Loucy (cell line): ENCODE measurements at regions not wholly inside any gene's neighbourhood (a gene's known extent, or its start where the extent isn't known, plus 50 kb on each side); places are given as distances from the start of the nearest gene placed in this dataset.

Experiments used
- H2AFZ ChIP-seq: fragments of 200-600 bp; sonication (generic); 2 replicates; pipeline ENCODE4 v1.6.0; 2016; ENCODE audit warnings: antibody characterized with exemption, mild to moderate bottlenecking, low read length, moderate library complexity
- H3F3A ChIP-seq: fragments of 200-600 bp; 2 replicates; pipeline ENCODE4 v1.6.0; 2016; ENCODE audit warnings: antibody characterized with exemption, low read depth, mild to moderate bottlenecking
- H3K27me3 ChIP-seq: fragments of 200-600 bp; sonication (generic); 2 replicates; pipeline ENCODE4 v1.6.1; 2014; ENCODE audit warnings: low read length, mild to moderate bottlenecking; ENCODE audit not compliant: insufficient read depth, poor library complexity, severe bottlenecking
- H3K36me3 ChIP-seq: fragments of 200-600 bp; sonication (generic); 2 replicates; pipeline ENCODE4 v1.6.1; 2016; ENCODE audit warnings: low read length; ENCODE audit not compliant: insufficient read depth
- H3K4me1 ChIP-seq: fragments of 200-600 bp; sonication (generic); 2 replicates; pipeline ENCODE4 v1.5.1; 2014; ENCODE audit warnings: low read length, mild to moderate bottlenecking; ENCODE audit not compliant: insufficient read depth, poor library complexity, severe bottlenecking
- H3K4me2 ChIP-seq: fragments of 200-600 bp; sonication (generic); 2 replicates; pipeline ENCODE4 v1.6.0; 2014; ENCODE audit warnings: antibody characterized with exemption, low read length, low read depth, mild to moderate bottlenecking; ENCODE audit not compliant: poor library complexity, severe bottlenecking
- H3K4me3 ChIP-seq: fragments of 200-600 bp; sonication (generic); 2 replicates; pipeline ENCODE4 v1.5.1; 2014; ENCODE audit warnings: low read length, mild to moderate bottlenecking, mixed read lengths; ENCODE audit not compliant: poor library complexity, severe bottlenecking
- H3K79me2 ChIP-seq: fragments of 200-600 bp; sonication (generic); 2 replicates; pipeline ENCODE4 v1.6.1; 2014; ENCODE audit warnings: low read length; ENCODE audit not compliant: insufficient read depth
- H3K9ac ChIP-seq: fragments of 200-600 bp; sonication (generic); 2 replicates; pipeline ENCODE4 v1.6.0; 2014; ENCODE audit warnings: mild to moderate bottlenecking, low read depth, low read length, moderate library complexity; ENCODE audit not compliant: poor library complexity, severe bottlenecking
- H3K9me2 ChIP-seq: fragments of 200-600 bp; sonication (generic); replicated peaks from 2 replicates; pipeline ENCODE4 v1.6.1; 2016; ENCODE audit warnings: low read depth, low read length, mixed read lengths
- H3K9me3 ChIP-seq: fragments of 200-600 bp; sonication (generic); 2 replicates; pipeline ENCODE4 v1.6.1; 2014; ENCODE audit warnings: mild to moderate bottlenecking, antibody characterized with exemption, low read length, low read depth; ENCODE audit not compliant: insufficient read depth
- H4K20me1 ChIP-seq: fragments of 200-600 bp; sonication (generic); 2 replicates; pipeline ENCODE4 v1.6.0; 2014; ENCODE audit warnings: antibody characterized with exemption, low read length, mild to moderate bottlenecking; ENCODE audit not compliant: insufficient read depth, poor library complexity, severe bottlenecking
- CTCF ChIP-seq: fragments of 200-600 bp; sonication (generic); conservative IDR thresholded peaks from 2 replicates; pipeline ENCODE4 v1.5.1; 2014; ENCODE audit warnings: mild to moderate bottlenecking, antibody characterized with exemption, low read length
- EZH2phosphoT487 ChIP-seq: fragments of 200-600 bp; IDR thresholded peaks from 2 replicates; pipeline ENCODE4 v1.6.1; 2018; ENCODE audit warnings: antibody characterized with exemption, mild to moderate bottlenecking, moderate library complexity, borderline replicate concordance

GRCh38 chr1:182331387-182331786 lies 60.2 kb downstream of the GLUL start:
- Histone ChIP-seq H3F3A (no peaks in the 10 kb centered on the region), H3K27me3 (no peaks in the 10 kb centered on the region), H3K9me2 (no peaks in the 10 kb centered on the region), H3K4me3 (no peak overlapping the region), H2AFZ (no peak overlapping the region), H3K9ac (no peak overlapping the region), H3K4me2 (no peak overlapping the region), H3K36me3 (no peaks in the 10 kb centered on the region), H3K4me1 (peaks cover 14% of the 10 kb centered on the region), H4K20me1 (no peaks in the 10 kb centered on the region), H3K9me3 (no peaks in the 10 kb centered on the region), H3K79me2 (no peaks in the 10 kb centered on the region)
- no peak for TF ChIP-seq CTCF
- TF ChIP-seq EZH2phosphoT487: no peak

GRCh38 chr1:182330303-182330702 lies 61.3 kb downstream of the GLUL start:
- Histone ChIP-seq H3K9me2 (no peaks in the 10 kb centered on the region), H3K79me2 (no peaks in the 10 kb centered on the region), H2AFZ (no peak overlapping the region), H3K4me1 (peaks cover 11% of the 10 kb centered on the region), H3K9me3 (no peaks in the 10 kb centered on the region), H4K20me1 (no peaks in the 10 kb centered on the region), H3F3A (no peaks in the 10 kb centered on the region), H3K4me2 (no peak overlapping the region), H3K4me3 (no peak overlapping the region), H3K9ac (no peak overlapping the region), H3K27me3 (no peaks in the 10 kb centered on the region), H3K36me3 (no peaks in the 10 kb centered on the region)
- TF ChIP-seq EZH2phosphoT487 (no peak), CTCF (no peak)

GRCh38 chr1:182329471-182329870 lies 62.1 kb downstream of the GLUL start:
- no peaks in the 10 kb centered on the region for H3K9me3 ChIP-seq
- H3K27me3 ChIP-seq: no peaks in the 10 kb centered on the region
- no peaks in the 10 kb centered on the region for H4K20me1 ChIP-seq
- no peaks in the 10 kb centered on the region for H3K79me2 ChIP-seq
- H3K4me2 ChIP-seq: no peak overlapping the region
- H3K4me1 ChIP-seq: peaks cover 3% of the 10 kb centered on the region
- H2AFZ ChIP-seq: no peak overlapping the region
- no peaks in the 10 kb centered on the region for H3K9me2 ChIP-seq
- TF ChIP-seq EZH2phosphoT487 (no peak), CTCF (no peak)
- H3F3A ChIP-seq: no peaks in the 10 kb centered on the region
- H3K4me3 ChIP-seq: no peak overlapping the region
- no peaks in the 10 kb centered on the region for H3K36me3 ChIP-seq
- H3K9ac ChIP-seq: no peak overlapping the region
